Subcutaneous abdominal adipose tissue (tissue), 5 donors: ENCODE measurements at regions not wholly inside any gene's neighbourhood (a gene's known extent, or its start where the extent isn't known, plus 50 kb on each side); places are given as distances from the start of the nearest gene placed in this dataset.
"Not testable (repeated sequence)": the region's sequence is repeated elsewhere in the genome, so short reads cannot be mapped to it uniquely, and the experiment has no call there.

Source experiments
- H3K27ac ChIP-seq: one replicate; pipeline ENCODE4 v1.7.0; 2013; ENCODE audit warnings: low read depth, mild to moderate bottlenecking, inconsistent platforms, low read length, moderate library complexity
- H3K27me3 ChIP-seq, 5 donors: one replicate each; pipeline ENCODE4 v1.7.0; 2013; ENCODE audit warnings: low read length in 5 of 5, inconsistent platforms in 1 of 5; ENCODE audit not compliant: control insufficient read depth in 5 of 5, insufficient read depth in 4 of 5
- H3K36me3 ChIP-seq, 5 donors: one replicate each; pipeline ENCODE4 v1.7.0; 2013; ENCODE audit warnings: low read length in 5 of 5; ENCODE audit not compliant: control insufficient read depth in 5 of 5, insufficient read depth in 5 of 5
- H3K4me1 ChIP-seq, 5 donors: one replicate each; pipeline ENCODE4 v1.7.0; 2013; ENCODE audit warnings: low read length in 5 of 5, mild to moderate bottlenecking in 3 of 5, moderate library complexity in 1 of 5; ENCODE audit not compliant: control insufficient read depth in 5 of 5, insufficient read depth in 5 of 5
- H3K4me3 ChIP-seq, 5 donors: one replicate each; pipeline ENCODE4 v1.7.0; 2013; ENCODE audit warnings: low read length in 5 of 5, low read depth in 1 of 5
- H3K9ac ChIP-seq, 5 donors: one replicate each; pipeline ENCODE4 v1.7.0; 2013; ENCODE audit warnings: low read length in 5 of 5, mild to moderate bottlenecking in 4 of 5, moderate library complexity in 3 of 5
- H3K9me3 ChIP-seq, 5 donors: one replicate each; pipeline ENCODE4 v1.7.0; 2013; ENCODE audit warnings: low read length in 5 of 5; ENCODE audit not compliant: control insufficient read depth in 5 of 5
- donor health status: healthy.
- donor health status: healthy.
- donor health status: healthy.
- donor health status: healthy.
- donor health status: healthy.

DNA sequence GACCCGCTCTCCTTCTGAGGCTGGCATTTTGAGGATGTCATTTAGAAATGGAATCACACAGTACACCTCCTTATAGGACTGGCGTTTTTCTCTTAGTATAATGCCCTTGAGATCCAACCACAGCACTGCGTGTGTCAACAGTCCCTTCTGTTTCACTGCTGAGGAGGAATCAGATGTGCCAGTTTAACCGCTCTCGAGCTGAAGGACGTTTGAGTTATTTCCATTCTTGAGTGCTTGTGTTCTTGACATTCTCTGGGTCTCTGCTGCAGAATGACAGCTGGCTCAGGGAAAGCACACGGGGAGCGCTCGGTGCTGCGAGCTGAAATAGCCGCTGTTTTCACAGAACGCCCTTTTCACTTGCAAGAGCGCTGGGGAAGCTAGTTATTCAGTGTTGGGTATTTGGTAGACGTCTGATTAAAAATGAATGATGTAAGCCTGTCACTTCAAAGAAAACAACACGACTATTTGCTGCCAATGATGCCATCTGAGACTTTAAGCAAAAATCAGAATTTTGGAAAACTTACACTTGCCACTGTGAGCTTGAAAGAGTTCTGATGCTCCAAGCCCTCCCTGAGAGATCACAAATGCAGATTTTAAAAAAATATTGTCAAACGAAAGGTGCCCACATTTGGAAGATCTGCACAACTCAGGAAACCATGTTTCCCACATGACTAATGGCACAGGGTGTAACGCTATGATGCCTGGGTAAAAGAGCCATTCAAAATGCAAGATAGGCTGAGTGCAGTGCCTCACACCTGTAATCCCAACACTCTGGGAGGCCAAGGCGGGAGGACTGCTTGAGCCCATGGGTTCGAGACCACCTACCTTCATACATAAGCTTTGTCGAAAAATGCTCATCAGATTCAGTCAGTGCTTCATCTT, 5358.4 kb upstream of the TPTE start:
- not testable (repeated sequence) for H3K9ac ChIP-seq, H3K9me3 ChIP-seq, H3K36me3 ChIP-seq, H3K4me1 ChIP-seq, H3K27ac ChIP-seq, H3K27me3 ChIP-seq, H3K4me3 ChIP-seq

DNA sequence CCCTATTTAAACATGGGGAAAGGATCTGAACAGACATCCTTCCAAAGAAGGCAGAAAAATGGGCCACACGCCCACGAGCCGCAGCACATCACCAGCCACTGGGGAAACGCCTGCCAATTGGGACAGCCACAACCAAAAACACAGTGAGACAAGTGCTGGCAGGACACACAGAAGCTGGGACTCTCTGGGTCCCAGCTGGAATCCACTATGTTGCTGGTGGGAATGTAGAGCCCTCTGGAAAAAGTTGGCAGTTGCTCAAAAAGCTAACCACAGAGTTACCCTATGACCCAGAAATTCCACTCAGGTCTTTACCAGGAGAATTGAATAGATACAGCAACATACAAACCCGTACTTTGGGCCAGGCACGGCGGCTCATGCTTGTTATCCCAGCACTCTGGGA, 5355.6 kb upstream of the TPTE start:
- not testable (repeated sequence) for H3K27ac ChIP-seq, H3K4me3 ChIP-seq, H3K9me3 ChIP-seq, H3K36me3 ChIP-seq, H3K4me1 ChIP-seq, H3K27me3 ChIP-seq, H3K9ac ChIP-seq
